Neural cell (in vitro differentiated cells): ENCODE measurements at regions not wholly inside any gene's neighbourhood (a gene's known extent, or its start where the extent isn't known, plus 50 kb on each side); places are given as distances from the start of the nearest gene placed in this dataset.

Source experiments
- H2AFZ ChIP-seq: fragments of 200-600, 300-800 bp; sonication (generic), shearing (Covaris generic); 2 replicates; pipeline ENCODE4 v1.6.0; 2014; ENCODE audit warnings: low read depth, mild to moderate bottlenecking, antibody characterized with exemption, low read length, moderate library complexity
- H3F3A ChIP-seq: fragments of 200-600 bp; shearing (Covaris generic); 2 replicates; pipeline ENCODE4 v1.6.1; 2016; ENCODE audit warnings: mild to moderate bottlenecking, moderate library complexity, mixed read lengths, antibody characterized with exemption, low read length; ENCODE audit not compliant: insufficient read depth, poor library complexity, severe bottlenecking
- H3K27ac ChIP-seq: fragments of 200-600, 300-800 bp; sonication (generic), shearing (Covaris generic); 2 replicates; pipeline ENCODE4 v1.5.1; 2014; ENCODE audit warnings: mild to moderate bottlenecking, low read length, moderate library complexity
- H3K27me3 ChIP-seq: fragments of 300-800, 200-600 bp; sonication (generic), shearing (Covaris generic); 2 replicates; pipeline ENCODE4 v1.6.0; 2014; ENCODE audit warnings: mild to moderate bottlenecking, low read depth, low read length, moderate library complexity; ENCODE audit not compliant: insufficient read depth
- H3K36me3 ChIP-seq: fragments of 300-800, 200-600 bp; sonication (generic), shearing (Covaris generic); 2 replicates; pipeline ENCODE4 v1.5.1; 2014; ENCODE audit warnings: mild to moderate bottlenecking, antibody characterized with exemption, low read length, moderate library complexity; ENCODE audit not compliant: insufficient read depth
- H3K4me2 ChIP-seq: fragments of 300-800, 200-600 bp; sonication (generic), shearing (Covaris generic); 2 replicates; pipeline ENCODE4 v1.6.0; 2014; ENCODE audit warnings: mild to moderate bottlenecking, low read length
- H3K4me3 ChIP-seq: fragments of 300-800, 200-600 bp; sonication (generic), shearing (Covaris generic); 2 replicates; pipeline ENCODE4 v1.5.1; 2014; ENCODE audit warnings: mild to moderate bottlenecking, low read length, moderate library complexity
- H3K79me2 ChIP-seq: fragments of 200-600 bp; shearing (Covaris generic); replicated peaks from 2 replicates; pipeline ENCODE4 v1.6.0; 2014; ENCODE audit warnings: mild to moderate bottlenecking, low read length, moderate library complexity; ENCODE audit not compliant: insufficient read depth
- H3K9ac ChIP-seq: fragments of 300-800, 200-600 bp; sonication (generic), shearing (Covaris generic); 2 replicates; pipeline ENCODE4 v1.6.1; 2016; ENCODE audit warnings: mild to moderate bottlenecking, low read length, mixed read lengths
- H3K9me2 ChIP-seq: fragments of 200-600 bp; shearing (Covaris generic); 2 replicates; pipeline ENCODE4 v1.6.1; 2016; ENCODE audit warnings: mild to moderate bottlenecking, low read length, mixed read lengths; ENCODE audit not compliant: insufficient read depth
- H3K9me3 ChIP-seq: fragments of 200-600, 300-800 bp; sonication (generic), shearing (Covaris generic); 2 replicates; pipeline ENCODE4 v1.6.1; 2016; ENCODE audit warnings: mild to moderate bottlenecking, mixed run types, low read length, moderate library complexity, mixed read lengths
- H4K20me1 ChIP-seq: fragments of 200-600 bp; shearing (Covaris generic); 2 replicates; pipeline ENCODE4 v1.6.1; 2016; ENCODE audit warnings: mild to moderate bottlenecking, mixed run types; ENCODE audit not compliant: insufficient read depth
- CTCF ChIP-seq: fragments of 450-650 bp; IDR thresholded peaks from 2 replicates; pipeline ENCODE4 v1.5.1; 2014; ENCODE audit warnings: antibody characterized with exemption, mild to moderate bottlenecking, moderate library complexity; ENCODE audit not compliant: poor library complexity, severe bottlenecking
- EP300 ChIP-seq: fragments of 450-650 bp; conservative IDR thresholded peaks from 2 replicates; pipeline ENCODE4 v1.6.1; 2014; ENCODE audit warnings: antibody characterized with exemption, mild to moderate bottlenecking, moderate library complexity; ENCODE audit not compliant: poor library complexity, severe bottlenecking
- EZH2 ChIP-seq: fragments of 200-600, 300-800 bp; shearing (Covaris generic), sonication (generic); IDR thresholded peaks from 2 replicates; pipeline ENCODE4 v1.6.1; 2014; ENCODE audit warnings: antibody characterized with exemption, low read length, borderline replicate concordance, mild to moderate bottlenecking; ENCODE audit not compliant: insufficient read depth, poor library complexity, severe bottlenecking
- MXI1 ChIP-seq: fragments of 450-650 bp; conservative IDR thresholded peaks from 2 replicates; pipeline ENCODE4 v1.6.1; 2014; ENCODE audit warnings: antibody characterized with exemption, mild to moderate bottlenecking; ENCODE audit not compliant: poor library complexity, severe bottlenecking
- POLR2AphosphoS5 ChIP-seq: IDR thresholded peaks from 2 replicates; pipeline ENCODE4 v1.6.1; 2012
- RAD21 ChIP-seq: fragments of 450-650 bp; conservative IDR thresholded peaks from 2 replicates; pipeline ENCODE4 v1.6.1; 2014; ENCODE audit warnings: antibody characterized with exemption, mild to moderate bottlenecking, moderate library complexity
- REST ChIP-seq: IDR thresholded peaks from 2 replicates; pipeline ENCODE4 v1.6.1; 2012; ENCODE audit warnings: borderline replicate concordance
- SMC3 ChIP-seq: fragments of 450-650 bp; conservative IDR thresholded peaks from 2 replicates; pipeline ENCODE4 v1.6.1; 2014; ENCODE audit warnings: antibody characterized with exemption, mild to moderate bottlenecking, moderate library complexity; ENCODE audit not compliant: poor library complexity
- TAF1 ChIP-seq: IDR thresholded peaks from 2 replicates; pipeline ENCODE4 v1.6.1; 2012; ENCODE audit warnings: low read depth

GRCh38 chr17:77425348-77425747 lies 284.6 kb downstream of the SEC14L1 start:
- H3K9me2 ChIP-seq: no peaks in the 10 kb centered on the region
- no peaks in the 10 kb centered on the region for H3K27me3 ChIP-seq
- no peak overlapping the region for H3K4me3 ChIP-seq
- no peak overlapping the region for H3K9ac ChIP-seq
- no peak overlapping the region for H3K4me2 ChIP-seq
- H4K20me1 ChIP-seq: no peaks in the 10 kb centered on the region
- H3F3A ChIP-seq: no peaks in the 10 kb centered on the region
- no peak overlapping the region for H3K27ac ChIP-seq
- H3K36me3 ChIP-seq: no peaks in the 10 kb centered on the region
- H3K79me2 ChIP-seq: no peaks in the 10 kb centered on the region
- no peak for TF ChIP-seq EZH2
- TF ChIP-seq EP300: no peak
- no peak for TF ChIP-seq TAF1
- no peak for TF ChIP-seq REST
- no peak for TF ChIP-seq CTCF
- no peak for TF ChIP-seq SMC3
- no peak for TF ChIP-seq POLR2AphosphoS5
- no peak for TF ChIP-seq RAD21
- no peak for TF ChIP-seq MXI1
- no peak overlapping the region for H2AFZ ChIP-seq
- no peaks in the 10 kb centered on the region for H3K9me3 ChIP-seq

- no peaks in the 10 kb centered on the region for H3K79me2 ChIP-seq
- TF ChIP-seq EZH2 (no peak), EP300 (no peak)
- no peak overlapping the region for H2AFZ ChIP-seq
- H3K9me2 ChIP-seq: no peaks in the 10 kb centered on the region
- no peak overlapping the region for H3K4me2 ChIP-seq
- H3K9ac ChIP-seq: no peak overlapping the region
- no peaks in the 10 kb centered on the region for H3K27me3 ChIP-seq
- H3K36me3 ChIP-seq: no peaks in the 10 kb centered on the region
- no peaks in the 10 kb centered on the region for H3K9me3 ChIP-seq
- H3K4me3 ChIP-seq: no peak overlapping the region
- no peak overlapping the region for H3K27ac ChIP-seq
- no peaks in the 10 kb centered on the region for H3F3A ChIP-seq
- H4K20me1 ChIP-seq: no peaks in the 10 kb centered on the region
Measured at GRCh38 chr17:77425791-77426641, 285.2 kb downstream of the SEC14L1 start.
